Fibroblast of mammary gland (primary cell): ENCODE measurements at regions not wholly inside any gene's neighbourhood (a gene's known extent, or its start where the extent isn't known, plus 50 kb on each side); places are given as distances from the start of the nearest gene placed in this dataset.

Experiments used
- DNase-seq: peaks from one replicate; pipeline ENCODE4 v3.0.0-alpha.2; 2010; ENCODE audit warnings: low read depth
- H3K4me3 ChIP-seq: 2 replicates; pipeline ENCODE4 v1.5.1; 2011; ENCODE audit warnings: low read depth, mild to moderate bottlenecking, low read length, moderate library complexity; ENCODE audit not compliant: control insufficient read depth
- TF ChIP-seq, protein P1 (sequence below): conservative IDR thresholded peaks from 2 replicates; pipeline ENCODE4 v1.5.1; 2011; ENCODE audit warnings: low read depth, low read length, inconsistent platforms; ENCODE audit not compliant: control insufficient read depth, insufficient read depth

DNA sequence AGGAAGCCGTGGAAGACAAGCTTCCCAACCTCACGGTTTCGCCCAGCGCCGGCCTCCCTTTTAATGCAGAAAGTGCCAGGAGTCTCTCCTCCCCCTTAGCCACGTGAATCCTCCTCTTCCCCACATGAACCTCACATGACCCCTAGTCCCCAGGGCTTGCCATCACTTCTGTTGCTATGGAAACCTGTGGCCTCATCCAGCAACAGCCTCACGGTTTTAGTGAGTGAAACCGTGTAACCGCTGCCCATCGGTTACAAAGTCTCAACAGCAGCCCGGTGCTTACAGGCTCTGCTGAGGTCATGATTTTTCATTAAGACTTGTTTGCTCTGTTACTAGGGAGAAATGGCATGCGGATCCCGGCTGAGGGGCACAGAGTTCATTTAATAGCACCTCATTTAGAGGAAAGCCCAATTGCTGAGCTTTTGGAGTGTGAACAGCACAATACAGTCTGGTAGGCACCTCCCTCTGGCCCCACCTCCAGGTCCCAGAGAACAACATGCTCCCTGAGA, 143.2 kb upstream of the BACE2 start:
- no peak for DNase-seq

DNA sequence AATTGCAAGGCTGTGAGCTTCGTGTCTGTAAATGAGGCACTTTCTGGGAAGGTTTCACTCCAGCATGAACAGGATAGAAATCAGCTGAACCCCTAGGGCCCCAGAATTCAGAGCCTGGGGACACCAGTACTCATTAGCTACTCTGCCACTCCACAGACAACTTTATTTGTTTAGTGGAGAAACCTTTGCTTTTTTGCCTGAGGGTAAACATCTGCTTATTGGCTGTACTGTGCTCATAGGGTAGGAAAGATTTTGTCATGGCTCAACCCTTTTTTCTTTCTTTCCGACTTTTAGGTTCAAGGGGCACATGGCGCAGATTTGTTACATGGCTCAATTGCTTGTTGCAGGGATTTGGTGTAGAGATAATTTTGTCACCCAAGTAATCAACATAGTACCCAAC, 138.4 kb upstream of the BACE2 start:
- DNase-seq, result no peak
- TF ChIP-seq, protein P1, sequence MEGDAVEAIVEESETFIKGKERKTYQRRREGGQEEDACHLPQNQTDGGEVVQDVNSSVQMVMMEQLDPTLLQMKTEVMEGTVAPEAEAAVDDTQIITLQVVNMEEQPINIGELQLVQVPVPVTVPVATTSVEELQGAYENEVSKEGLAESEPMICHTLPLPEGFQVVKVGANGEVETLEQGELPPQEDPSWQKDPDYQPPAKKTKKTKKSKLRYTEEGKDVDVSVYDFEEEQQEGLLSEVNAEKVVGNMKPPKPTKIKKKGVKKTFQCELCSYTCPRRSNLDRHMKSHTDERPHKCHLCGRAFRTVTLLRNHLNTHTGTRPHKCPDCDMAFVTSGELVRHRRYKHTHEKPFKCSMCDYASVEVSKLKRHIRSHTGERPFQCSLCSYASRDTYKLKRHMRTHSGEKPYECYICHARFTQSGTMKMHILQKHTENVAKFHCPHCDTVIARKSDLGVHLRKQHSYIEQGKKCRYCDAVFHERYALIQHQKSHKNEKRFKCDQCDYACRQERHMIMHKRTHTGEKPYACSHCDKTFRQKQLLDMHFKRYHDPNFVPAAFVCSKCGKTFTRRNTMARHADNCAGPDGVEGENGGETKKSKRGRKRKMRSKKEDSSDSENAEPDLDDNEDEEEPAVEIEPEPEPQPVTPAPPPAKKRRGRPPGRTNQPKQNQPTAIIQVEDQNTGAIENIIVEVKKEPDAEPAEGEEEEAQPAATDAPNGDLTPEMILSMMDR, result no peak
- no peak overlapping the region for H3K4me3 ChIP-seq

More for the DNA sequence above, 143.2 kb upstream of the BACE2 start:
- H3K4me3 ChIP-seq, result no peak overlapping the region
- TF ChIP-seq, protein P1, result no peak

DNA sequence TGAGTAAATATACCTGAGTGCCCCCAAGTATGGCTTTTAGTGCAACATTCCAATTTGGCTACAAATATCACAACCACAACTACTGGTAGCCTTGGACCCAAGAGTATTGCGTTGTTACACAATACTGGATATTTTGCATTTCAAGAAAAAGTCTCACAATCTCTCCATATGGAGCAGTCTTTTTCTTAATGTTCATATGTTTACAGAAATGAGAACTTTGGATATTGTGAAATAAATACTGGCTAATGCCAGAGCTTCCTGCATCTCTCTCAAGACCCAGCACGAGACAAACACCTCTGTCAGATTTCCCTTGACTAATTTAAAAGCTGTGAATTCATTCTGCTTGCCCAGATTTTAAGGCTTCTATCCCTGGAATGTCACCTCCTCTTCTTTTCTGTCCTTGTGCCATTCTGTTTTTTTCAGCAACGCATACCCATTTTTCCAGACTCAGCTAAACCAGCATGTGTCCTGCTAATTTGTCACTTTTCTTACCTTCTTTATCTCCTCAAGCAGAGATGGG, 136.2 kb upstream of the BACE2 start:
- no peak for DNase-seq
- no peak overlapping the region for H3K4me3 ChIP-seq
- TF ChIP-seq, protein P1, result no peak

DNA sequence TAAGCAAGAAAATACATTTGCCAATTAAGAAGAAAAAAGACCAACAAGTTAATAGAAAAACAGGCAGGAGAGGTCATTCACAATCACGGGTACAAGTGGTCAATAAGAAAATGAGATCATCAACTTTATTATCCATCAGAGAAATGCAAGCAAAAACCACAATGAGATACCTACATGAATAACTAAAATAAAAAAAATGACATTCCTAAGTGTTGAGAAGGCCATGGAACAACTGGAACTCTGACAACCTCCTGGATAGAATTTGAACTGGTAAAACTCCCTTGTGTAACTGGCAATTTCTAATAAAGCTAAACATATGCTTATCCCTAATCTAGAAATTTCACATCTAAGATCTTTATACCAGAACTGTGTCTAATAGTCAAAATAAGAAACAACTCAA, 135.4 kb upstream of the BACE2 start:
- TF ChIP-seq, protein P1, result no peak
- no peak overlapping the region for H3K4me3 ChIP-seq
- no peak for DNase-seq

DNA sequence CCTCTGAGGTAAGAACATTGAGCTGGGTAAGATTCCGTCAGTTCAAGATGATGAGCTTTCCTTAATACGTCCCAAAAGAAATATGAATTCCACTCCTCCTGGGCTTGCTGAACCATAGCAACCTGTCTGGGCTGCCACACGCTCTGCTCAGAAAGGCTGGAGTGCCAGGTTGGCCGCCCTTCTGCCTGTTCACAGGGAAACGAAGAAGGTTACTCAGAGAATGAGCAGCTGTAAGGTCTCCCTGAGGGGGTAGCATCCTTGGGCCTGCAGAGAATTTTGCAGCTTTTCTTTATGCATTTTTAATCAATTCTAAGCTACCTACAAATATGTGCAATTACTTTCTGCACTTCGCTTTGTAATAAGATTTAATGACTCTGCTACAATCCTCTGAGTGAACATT, 130.7 kb upstream of the BACE2 start:
- no peak for DNase-seq
- H3K4me3 ChIP-seq, result no peak overlapping the region
- TF ChIP-seq, protein P1, result no peak

DNA sequence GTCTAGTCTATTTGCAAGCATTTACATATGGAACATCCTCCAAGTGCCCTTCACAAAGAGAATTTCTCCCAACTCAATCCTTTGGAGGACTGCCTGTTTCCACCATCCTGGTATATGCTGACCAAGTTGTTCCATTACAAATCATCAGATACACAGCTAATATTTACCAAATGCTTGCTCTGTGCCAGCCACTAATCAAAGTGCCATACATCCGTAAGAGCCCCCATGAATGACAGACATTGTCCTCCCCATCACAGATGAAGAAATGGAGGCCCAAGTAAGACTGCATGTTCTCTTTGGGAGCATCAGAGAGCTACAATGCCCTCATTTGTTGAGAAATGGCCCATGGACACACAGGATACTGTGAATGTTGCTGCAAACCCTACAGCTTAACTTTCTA, 130.0 kb upstream of the BACE2 start:
- no peak overlapping the region for H3K4me3 ChIP-seq
- TF ChIP-seq, protein P1, result no peak
- no peak for DNase-seq

DNA sequence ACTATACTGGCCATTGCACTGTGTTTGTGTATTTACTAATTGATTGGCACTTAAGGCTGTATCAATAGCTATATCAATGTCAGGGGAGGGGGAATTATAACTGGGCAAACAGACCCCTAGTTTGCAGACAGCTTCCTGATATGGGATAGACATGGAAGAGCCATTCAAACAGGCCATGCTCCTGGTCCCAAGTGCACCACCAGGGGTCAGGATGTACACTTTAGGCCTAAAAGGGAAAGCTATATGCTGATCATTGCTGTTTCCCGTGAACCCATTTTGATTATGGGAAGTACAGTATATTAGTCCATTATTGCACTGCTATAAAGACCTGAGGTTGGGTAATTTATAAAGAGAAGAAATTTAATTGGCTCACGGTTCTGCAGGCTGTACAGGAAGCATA, 124.9 kb upstream of the BACE2 start:
- H3K4me3 ChIP-seq, result no peak overlapping the region
- DNase-seq, result no peak
- TF ChIP-seq, protein P1, result no peak
